ENCODE measurements at regions not wholly inside any gene's neighbourhood (a gene's known extent, or its start where the extent isn't known, plus 50 kb on each side); places are given as distances from the start of the nearest gene placed in this dataset.
"Not testable (repeated sequence)": the region's sequence is repeated elsewhere in the genome, so short reads cannot be mapped to it uniquely, and the experiment has no call there.

DNA sequence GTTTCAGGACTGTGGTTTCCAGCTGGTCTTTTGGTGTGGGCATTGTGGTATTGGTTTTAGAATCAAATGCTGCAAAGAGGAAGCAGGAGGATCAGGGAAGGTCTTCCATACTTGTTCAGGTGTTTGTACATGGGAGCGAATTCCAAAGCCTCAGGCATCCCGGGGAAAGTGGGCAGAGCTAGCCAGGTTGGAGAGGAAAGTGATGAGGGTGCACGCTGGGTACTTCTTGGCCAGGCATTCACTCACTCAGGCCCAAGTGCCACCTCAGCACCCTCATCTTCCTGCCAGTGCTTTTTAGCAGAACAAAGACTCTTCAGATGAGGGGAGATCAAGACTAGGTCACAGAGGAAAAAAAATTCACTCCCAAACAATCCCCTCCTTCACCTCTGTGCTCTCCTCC lies 241.1 kb upstream of the TBX18 start:
- no peak for DNase-seq

DNA sequence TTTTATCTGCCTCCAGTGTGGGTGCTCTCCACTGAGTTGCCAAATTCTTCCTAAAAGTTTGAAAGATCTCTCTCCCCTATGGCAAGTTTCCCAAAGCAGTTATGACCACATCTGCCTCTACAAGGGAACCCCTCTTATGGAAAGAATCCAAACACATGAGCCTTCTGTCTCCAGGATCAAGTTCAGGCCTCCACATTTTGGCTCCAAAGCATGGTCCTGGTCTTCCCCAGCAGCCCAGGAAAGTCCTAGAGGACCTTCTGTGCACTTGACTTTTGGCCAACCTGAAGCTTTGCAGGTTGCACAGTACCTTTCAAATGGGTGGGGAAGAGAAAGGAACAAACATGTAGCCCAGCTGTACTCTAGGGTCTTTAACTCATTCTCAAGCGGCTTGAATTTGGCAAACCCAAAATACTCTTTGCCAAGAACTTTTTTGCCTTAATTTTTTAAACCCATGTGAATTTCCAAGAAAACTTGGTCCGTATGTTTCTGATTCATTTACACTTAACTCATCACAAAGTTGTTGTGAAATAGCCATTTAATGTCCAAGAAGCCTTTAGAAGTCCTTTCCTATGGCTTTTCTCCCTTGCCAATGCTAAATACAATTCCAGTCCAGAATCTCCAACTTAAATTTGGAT lies 240.1 kb upstream of the TBX18 start:
- no peak for DNase-seq

DNA sequence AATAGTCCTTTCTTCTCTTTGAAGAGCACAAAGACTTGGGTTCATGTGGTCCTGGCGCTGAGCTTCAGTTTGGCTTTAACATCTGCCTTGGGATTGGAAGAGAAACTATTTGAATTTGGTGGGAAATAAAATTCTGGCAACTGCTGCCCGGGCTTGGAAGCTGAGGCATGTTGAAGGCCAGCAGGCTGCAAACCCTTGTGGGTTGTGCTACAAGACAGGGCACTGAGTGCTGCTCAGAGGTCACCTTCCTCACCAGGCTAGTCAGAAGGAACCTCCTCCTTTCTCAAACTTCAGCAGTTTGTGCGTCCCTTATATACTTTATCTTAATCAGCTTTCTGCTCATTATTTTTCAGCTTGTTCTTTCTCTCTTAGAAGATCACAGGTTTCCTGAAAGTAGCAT lies 238.4 kb upstream of the TBX18 start:
- no peak for DNase-seq

DNA sequence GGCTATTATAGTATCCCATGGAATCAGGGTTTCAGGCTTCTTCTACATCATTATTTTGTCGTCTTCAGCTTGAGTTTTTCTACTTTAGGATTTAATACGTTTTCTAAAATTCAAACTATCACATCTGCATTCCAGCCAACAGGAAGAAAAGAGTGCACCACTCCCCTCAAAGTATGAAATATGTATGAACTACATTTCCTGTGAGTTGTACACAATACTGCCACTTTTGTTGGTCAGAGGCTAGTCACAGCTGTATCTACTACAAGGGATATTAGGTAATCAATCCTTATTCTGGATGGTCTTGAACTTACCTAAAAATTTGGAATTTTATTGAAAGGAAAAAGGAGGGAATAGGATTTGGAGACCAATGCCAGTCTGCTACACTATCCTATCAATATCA lies 235.6 kb upstream of the TBX18 start:
- DNase-seq: no peak

DNA sequence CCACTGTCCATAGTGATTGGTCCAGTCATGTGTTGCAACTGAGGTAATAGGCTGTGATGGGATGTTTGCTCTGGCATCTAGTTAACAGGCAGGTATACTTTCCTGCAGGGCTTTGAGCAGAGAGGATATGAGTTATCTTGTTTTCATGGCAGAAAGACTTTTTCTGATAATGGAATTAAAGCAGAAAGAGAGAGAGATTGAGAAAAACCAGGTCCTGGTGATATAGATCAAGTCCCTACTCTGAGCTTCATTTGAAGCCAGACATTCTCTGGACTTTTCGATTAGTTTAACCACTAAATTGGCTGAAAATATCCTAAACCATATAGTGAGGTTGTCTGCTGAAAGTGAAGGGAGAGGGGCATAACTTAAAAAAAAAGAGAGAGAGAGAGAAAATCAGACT lies 233.8 kb upstream of the TBX18 start:
- no peak for DNase-seq

DNA sequence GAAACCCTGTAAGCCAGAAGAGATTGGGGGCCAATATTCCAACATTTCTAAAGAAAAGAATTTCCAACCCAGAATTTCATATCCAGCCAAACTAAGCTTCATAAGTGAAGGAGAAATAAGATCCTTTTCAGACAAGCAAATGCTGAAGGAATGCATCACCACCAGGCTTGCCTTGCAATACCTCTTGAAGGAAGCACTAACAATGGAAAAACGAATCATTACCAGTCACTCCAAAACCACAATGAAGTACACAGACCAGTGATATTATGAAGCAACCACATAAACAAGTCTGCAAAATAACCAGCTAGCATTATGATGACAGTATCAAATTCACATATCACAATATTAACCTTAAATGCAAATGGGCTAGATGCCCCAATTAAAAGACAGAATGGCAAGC lies 224.4 kb upstream of the TBX18 start:
- DNase-seq: not testable (repeated sequence)

DNA sequence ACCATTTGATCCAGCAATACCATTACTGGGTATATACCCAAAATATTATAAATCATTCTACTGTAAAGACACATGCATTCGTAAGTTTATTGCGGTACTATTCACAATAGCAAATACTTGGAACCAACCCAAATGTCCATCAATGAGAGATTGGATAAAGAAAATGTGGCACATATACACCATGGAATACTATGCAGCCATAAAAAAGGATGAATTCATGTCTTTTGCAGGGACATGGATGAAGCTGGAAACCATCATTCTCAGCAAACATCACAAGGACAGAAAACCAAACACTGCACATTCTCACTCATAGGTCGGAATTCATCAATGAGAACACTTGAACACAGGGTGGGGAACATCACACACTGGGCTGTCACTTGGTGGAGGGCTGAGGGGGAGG lies 221.1 kb upstream of the TBX18 start:
- DNase-seq: not testable (repeated sequence)

DNA sequence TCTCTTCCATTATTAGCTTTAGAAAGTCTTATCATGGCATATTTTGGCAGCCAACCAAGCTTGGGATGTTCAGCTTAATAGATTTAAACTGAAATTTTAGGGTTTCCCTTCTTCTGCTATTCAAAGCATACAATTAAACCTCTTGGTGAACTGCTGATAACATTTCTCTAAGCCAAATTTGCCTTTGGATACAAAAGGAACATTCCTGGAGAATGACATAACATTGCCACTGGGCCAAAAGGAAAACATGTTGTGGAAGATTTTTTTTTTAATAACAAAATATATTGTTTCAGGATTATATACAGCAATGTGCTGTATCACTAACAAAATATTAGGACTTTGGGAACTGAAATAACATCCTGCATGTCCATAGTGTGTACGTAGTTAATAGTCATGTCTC lies 215.1 kb upstream of the TBX18 start:
- DNase-seq: no peak

DNA sequence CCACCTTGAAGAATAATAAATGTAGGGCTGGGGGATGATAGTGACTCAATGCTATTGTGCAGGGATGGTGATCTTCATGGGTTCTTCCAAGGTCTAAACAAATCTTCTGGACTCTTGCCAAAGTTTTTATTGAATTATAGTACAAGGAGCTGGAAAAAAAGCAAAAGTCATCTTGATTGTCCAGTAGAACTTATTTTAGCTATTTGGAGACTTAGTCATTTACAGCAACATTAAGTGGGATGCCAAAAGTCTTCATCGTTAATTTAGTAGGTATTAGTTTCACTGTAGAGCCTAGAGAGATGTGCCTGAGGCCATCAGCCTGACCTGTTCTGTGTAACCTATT lies 212.9 kb upstream of the TBX18 start:
- DNase-seq: no peak

DNA sequence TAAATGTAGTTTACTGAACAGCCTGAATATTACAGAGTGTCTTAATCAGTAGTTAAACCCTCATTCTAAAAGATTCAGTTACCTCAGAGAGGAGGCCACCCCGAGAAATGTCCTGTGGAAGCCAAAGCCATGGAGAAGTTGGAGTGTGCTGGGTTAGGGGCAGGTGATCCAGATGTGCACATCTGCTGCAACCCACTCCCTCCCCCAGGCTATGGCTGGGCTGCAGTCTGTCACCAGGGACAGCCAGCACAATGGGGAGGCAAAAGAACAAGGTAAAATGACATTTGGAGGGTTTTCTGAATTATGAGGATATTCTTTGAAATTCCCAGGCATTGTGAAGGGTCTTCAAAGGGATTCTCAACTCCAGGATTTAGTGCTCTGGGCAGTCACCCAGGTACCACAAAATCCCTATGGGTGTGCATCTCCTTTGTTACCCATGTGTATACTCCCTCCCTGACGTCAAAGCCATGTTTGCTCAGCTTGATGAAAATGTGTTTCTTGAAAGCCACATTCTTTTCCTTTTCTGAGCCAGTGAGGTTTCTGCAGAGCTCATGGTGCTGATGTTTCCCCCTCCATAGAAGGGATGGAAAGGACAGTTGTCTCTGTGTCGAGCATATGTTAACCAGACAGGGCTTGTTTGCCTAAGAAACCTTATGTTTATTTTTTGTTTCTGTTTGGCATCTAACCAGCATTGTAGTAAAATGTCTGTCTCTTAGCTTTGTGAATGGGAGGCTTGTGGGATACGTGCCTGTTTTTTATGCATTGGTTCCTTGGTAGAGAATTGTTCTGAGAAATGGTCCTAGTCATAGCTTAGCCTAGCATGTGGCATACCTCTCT lies 212.3 kb upstream of the TBX18 start:
- DNase-seq: no peak

DNA sequence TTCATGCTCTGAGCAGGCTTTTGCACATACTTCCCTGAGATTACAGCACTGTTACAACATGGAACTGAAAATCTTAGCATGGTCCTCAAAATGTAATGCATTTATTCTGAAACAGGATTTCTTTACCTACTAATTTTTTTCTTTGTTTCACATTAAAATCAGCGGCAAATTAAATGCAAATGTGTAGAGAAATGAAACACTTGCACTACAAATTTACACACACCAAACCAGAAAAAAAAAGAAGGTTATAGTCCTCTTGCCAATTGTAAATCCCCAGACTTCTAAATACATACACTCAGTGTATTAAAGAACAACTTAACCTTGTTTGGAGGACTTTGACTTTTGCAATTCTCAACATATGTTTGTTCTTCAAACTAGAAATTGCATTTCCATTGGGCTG lies 210.9 kb upstream of the TBX18 start:
- DNase-seq: no peak

DNA sequence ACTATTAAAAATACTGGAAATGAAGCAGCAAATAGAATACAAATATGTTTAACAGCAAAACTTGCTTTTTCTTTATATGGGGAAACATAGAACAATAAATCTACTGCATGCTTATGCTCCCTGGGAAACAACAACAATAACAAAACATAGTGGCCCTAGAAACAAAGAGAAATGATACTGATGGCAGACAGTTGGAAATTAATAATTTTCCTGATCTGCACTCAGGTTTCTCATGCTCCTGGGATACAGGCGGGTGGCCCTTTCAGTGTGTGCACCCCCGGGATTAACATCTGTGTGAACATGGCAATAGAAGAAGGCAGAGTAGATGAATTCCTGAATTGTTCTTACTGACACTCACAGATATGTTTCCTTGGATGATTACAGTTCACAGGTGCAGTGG lies 209.2 kb upstream of the TBX18 start:
- DNase-seq: no peak

DNA sequence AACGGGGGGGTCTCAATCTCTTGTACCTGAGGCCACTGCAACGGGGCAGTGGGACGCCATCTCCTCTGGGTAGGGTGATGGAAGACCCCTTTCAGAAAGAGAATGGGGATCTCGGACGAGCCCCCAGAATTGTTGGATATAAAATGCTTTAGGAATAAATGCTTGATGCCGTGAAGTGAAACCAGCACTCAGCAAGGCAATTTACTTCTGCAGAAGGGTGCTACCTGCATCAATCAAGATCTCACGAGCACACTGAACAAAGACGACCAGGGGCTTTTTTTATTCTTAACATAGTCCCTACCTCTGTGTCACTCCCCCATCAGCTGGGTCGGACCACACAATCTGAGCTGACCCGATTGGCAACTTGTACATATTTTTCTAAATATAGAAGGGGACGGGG lies 203.6 kb upstream of the TBX18 start:
- DNase-seq: no peak

DNA sequence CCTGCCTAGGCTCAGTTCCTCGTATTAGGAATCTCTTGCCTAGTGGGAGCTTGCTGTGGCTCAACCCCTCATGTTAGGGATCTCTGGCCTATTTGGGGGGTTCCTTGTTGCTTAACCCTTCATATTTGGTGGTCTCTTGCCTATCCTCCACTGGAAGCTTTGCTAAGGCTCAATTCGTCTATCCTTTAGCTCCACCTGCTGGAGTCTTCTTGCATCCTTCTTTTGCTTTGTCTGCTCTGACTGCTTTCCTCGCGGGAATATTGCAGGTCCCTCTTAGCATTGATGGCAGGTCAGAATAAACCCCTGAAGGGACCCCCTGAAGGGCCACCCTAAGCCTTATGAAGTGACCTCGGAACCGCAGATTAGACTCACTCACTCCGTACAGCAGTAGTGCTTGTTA lies 203.0 kb upstream of the TBX18 start:
- DNase-seq: no peak

DNA sequence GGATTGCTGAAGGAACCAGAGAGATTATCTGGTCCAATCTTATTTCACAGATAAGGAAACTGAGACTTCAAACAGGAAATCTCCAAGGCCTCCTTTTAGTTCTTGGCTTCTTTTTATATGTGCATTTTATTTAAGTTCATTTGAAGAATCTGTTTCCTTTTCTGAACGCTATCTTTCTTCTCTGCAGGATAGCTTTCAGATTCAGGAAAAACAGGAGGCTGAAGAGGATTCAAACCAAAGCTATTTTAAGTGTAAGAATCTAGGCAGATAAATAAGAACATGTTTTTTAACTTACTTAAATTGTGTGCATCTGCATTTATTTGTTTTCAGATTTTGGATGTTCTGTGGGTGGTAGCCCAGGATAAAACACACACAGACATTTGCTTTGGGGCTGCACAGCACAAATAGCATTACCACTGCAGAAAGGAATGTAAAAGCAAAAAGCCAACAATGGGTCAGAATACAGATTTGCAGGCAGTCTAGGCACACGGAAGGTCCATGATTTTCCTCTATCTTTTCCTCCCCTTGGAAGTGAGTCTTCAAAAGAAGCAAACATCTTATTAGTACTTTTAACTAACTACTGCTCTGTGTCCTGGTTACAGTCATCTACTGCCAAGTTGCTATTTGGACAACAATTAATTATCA lies 188.8 kb upstream of the TBX18 start:
- DNase-seq: no peak

DNA sequence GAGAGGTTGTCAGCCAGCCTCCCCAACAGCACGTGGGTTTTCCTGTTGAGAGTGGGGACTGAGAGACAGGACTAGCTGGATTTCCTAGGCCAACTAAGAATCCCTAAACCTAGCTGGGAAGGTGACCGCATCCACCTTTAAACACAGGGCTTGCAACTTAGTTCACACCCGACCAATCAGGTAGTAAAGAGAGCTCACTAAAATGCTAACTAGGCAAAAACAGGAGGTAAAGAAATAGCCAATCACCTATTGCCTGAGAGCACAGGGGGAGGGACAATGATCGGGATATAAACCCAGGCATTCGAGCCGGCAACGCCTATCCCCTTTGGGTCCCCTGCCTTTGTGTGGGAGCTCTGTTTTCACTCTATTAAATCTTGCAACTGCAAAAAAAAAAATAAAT lies 180.5 kb upstream of the TBX18 start:
- DNase-seq: not testable (repeated sequence)

DNA sequence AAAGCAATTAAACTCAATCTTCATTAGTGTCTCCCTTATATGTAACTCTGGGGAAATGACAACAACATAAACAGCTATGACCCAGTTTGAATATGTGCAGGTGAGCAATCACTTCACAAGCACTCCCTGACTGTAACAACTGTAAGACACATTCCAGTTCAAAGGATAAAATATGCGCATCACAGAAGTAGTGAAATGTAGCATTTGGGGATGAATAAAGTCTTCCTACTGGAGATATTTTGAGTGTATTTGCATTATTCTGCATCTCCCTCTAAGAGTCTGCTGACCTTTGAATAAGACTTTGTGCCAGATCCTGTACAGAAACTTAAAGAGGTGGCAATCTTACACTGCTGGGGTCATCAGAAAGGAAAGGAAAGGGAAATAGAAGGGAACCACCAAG lies 179.5 kb upstream of the TBX18 start:
- no peak for DNase-seq

DNA sequence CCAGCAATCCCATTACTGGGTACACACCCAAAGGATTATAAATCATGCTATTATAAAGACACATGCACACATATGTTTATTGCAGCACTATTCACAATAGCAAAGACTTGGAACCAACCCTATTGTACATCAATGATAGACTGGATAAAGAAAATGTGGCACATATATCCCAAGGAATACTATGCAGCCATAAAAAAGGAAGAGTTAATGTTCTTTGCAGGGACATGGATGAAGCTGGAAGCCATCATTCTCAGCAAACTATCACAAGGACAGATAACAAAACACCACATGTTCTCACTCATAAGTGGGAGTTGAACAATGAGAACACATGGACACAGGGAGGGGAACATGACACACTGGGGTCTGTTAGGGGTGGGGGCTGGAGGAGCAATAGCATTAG lies 177.2 kb upstream of the TBX18 start:
- not testable (repeated sequence) for DNase-seq

DNA sequence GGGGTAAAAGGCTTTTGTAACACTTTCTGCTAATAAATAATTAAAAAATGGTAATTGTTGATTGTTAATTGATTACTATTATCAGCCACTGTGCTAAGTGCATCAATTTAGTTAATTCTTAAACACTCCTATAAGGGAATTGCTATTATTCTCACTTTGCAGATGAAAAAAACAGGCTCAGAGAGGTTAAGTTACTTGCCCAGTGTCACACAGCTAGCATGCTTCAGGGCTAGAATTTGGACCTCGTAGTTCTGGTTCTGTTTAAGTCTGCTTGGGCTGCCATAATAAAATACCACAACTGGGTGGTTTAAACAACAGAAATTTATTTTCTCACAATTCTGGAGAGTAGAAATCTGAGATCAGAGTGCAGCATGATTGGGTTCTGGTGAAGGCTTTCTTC lies 164.8 kb upstream of the TBX18 start:
- DNase-seq: no peak

DNA sequence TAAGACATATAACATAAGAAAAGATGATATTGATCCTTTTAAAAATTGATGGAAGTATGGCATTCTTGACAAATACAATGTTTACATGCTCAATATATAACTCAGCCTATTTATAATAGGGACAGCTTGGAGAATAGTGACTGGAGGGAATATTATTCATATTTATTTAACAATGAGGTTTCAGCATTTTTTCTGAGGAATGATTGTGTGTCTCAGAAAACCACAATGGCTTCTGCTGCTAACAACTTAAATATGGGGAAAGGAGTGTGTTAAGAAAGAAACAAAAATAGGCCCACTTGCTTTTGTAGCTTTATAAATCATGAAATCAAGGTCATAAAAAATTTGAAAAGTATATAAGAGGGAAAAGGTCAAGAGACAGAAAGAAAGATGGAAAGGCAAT lies 163.2 kb upstream of the TBX18 start:
- no peak for DNase-seq

DNA sequence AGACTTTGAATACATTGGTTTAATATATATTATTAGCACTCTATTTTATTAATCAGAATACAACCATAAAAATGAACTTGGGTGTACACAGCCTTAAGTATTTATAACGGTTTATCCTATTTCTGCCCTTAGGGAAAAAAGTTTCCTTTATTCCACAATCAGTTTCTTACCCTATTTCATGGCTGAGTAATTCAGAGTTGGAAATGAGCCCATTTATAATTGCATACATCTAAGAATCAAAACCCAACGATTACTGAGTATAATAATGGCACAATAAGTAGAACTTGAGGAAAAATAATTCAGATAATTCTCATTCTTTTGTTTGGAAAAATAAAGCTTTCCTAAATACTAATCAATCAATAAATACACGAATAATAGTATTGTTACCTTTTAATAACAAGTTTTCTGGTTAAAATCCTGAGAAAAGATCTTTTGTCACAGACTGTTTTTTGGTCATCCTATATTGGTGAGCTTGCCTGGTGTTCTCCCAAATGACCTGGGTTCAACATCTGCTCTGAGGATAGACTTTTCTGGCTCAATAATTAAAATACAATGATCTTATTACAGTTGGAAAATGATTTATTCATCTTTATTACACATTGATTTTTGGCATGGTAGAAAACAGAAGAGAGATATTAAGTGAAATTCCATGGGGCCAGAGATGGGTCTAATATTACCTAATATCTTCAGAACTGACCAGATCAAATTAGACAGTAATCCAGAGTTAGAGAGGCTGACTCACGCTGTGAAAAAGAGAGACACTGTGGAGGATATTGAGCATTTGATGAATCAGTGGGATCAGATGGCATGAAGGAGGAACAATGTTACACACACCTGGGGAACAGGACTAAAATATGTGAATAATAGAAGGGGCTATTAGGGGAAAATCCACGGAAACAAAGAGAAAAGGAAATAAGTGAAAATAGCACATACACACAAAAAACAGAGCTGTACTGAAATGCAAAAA lies 162.1 kb upstream of the TBX18 start:
- DNase-seq: no peak

DNA sequence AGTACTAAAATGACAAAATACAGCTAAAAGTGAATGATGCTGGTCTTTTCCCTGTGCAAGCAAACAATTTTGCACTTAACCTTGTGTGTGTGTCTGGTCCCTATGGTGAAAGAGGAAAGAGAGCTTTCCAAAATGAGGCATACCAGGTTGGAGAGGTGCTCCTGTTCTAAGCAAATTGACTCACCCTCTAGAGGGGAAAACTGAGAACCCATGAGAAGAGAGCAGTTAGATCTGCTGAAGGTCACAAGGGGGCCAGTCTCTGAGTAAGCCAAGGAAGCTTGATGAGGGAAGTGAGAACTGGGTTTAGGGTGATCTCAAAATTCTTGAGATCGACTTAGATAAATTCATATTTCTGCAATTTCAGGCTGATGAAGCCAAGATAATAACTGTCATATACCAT lies 157.5 kb upstream of the TBX18 start:
- no peak for DNase-seq

DNA sequence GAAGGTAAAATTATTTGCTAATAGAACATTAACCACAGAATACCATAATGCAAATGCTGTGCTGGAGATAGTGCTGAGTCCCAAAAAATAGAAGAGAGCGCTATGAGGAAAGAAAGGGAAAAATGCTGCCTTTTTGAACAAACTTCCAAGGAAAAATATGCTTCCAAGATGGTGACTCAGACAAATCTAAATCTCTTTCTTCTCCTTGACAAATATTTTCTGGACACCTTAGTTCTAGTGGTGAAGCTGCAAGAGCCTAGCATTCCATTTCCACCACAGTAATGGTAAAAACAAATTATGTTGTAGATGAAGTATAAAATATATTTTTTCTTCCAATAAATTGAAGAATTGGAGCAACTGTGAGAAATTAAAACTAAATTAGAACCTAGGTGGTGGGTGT lies 155.6 kb upstream of the TBX18 start:
- no peak for DNase-seq
